ENCODE measurements at regions not wholly inside any gene's neighbourhood (a gene's known extent, or its start where the extent isn't known, plus 50 kb on each side); places are given as distances from the start of the nearest gene placed in this dataset.
"Not testable (repeated sequence)": the region's sequence is repeated elsewhere in the genome, so short reads cannot be mapped to it uniquely, and the experiment has no call there.

DNA sequence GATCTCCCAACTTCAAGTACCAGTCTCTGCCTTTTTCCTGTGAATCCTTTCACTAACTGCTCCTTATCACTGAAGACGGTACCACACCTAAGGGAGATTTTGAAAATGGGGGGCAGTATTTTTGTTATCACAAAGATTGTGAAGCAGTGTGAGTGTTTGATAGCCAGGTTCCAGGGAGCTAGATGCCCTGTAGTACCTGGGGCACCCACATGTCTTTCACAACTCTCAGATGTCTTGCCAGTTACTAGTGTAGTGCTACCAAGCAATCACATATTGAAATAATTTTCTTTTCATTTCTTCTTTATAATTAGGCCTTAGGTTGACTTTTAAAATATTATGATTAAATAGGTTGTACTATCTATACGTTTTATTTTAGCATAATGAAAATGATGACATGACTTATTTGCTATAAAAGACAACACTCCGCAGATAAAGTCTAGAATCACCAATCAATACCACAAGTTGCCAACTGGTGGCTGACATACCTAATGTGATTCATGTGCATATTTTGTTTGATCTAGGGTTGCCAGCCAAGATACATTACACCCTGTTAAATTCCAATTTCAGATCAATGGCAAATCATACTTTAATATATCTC is 215.9 kb downstream of the EXOC5 start:
- H3K27me3 Mint-ChIP-seq, result peaks cover 21% of the 10 kb centered on the region

DNA sequence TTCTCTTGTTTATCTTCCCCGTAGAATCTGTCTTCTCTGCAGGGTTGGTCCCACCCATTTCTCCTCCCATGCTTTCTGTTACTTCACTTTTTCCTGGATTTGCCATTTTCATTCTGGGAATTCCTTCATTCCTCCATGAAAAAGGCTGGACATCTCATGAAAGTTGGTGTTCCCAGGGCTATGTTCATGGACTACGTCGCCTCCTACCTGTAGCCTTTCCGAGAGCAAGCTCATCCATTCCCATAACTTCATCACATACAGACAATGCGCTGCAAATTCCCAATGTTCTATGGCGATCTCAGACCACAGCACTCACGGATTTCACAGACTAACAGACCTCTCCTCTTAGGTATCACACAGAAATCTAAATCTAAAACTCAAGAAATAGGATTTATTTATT is 217.1 kb downstream of the EXOC5 start:
- ChIA-PET POLR2A (no interaction called here), CTCF (no interaction called here)
- no peaks in the 10 kb centered on the region for H3K36me3 Mint-ChIP-seq (ENCODE audit: low read depth)
- peaks cover 4% of the 10 kb centered on the region for H3K9me3 Mint-ChIP-seq
- no peaks in the 10 kb centered on the region for H3K4me1 Mint-ChIP-seq (ENCODE audit: low read depth)
- TF ChIP-seq, protein P1, sequence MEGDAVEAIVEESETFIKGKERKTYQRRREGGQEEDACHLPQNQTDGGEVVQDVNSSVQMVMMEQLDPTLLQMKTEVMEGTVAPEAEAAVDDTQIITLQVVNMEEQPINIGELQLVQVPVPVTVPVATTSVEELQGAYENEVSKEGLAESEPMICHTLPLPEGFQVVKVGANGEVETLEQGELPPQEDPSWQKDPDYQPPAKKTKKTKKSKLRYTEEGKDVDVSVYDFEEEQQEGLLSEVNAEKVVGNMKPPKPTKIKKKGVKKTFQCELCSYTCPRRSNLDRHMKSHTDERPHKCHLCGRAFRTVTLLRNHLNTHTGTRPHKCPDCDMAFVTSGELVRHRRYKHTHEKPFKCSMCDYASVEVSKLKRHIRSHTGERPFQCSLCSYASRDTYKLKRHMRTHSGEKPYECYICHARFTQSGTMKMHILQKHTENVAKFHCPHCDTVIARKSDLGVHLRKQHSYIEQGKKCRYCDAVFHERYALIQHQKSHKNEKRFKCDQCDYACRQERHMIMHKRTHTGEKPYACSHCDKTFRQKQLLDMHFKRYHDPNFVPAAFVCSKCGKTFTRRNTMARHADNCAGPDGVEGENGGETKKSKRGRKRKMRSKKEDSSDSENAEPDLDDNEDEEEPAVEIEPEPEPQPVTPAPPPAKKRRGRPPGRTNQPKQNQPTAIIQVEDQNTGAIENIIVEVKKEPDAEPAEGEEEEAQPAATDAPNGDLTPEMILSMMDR (IDR thresholded peaks at IDR 0.05), result no peak
- H3K27me3 Mint-ChIP-seq, result peaks cover 21% of the 10 kb centered on the region
- intact Hi-C loops (cut with micrococcal nuclease), result no loop called here
- ATAC-seq (no peak), DNase-seq (no peak)
- H3K27ac Mint-ChIP-seq, result no peak overlapping the region
- no peak overlapping the region for H3K4me3 Mint-ChIP-seq

More for the DNA sequence above, 215.9 kb downstream of the EXOC5 start:
- no peak for ATAC-seq
- H3K27ac Mint-ChIP-seq, result no peak overlapping the region
- no peaks in the 10 kb centered on the region for H3K4me1 Mint-ChIP-seq (ENCODE audit: low read depth)
- no peak for DNase-seq
- H3K4me3 Mint-ChIP-seq, result no peak overlapping the region
- ChIA-PET CTCF (no interaction called here), POLR2A (no interaction called here)
- TF ChIP-seq, protein P1 (IDR thresholded peaks at IDR 0.05), result no peak
- H3K9me3 Mint-ChIP-seq, result peaks cover 4% of the 10 kb centered on the region
- intact Hi-C loops (cut with micrococcal nuclease), result no loop called here
- H3K36me3 Mint-ChIP-seq (ENCODE audit: low read depth), result no peaks in the 10 kb centered on the region

DNA sequence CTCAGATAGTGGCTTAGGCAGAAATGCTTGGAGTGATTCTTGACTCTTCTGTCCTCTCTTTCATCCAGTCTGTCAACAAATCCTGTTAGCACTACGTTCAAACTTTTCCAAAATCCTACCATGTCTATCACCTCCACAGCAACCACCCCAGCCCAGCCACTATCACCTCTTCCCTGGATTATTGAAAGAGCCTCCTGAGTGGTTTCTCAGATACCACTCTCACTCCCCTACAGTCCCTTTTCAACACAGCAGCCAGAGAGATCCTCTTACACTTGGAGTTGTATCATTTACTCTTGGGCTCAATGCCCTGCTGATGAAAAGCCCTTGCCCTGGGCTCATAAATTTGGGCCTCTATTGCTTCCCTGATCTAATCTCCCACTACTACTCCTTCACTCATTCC is 218.9 kb downstream of the EXOC5 start:
- POLR2A ChIA-PET, result interaction anchor here (0.5 to 0.6 kb wide), 2 partner anchors 88 to 875 kb away, joined by 3 read pairs; no protein-coding TSS in a partner anchor
- TF ChIP-seq, protein P1 (IDR thresholded peaks at IDR 0.05), result no peak
- DNase-seq (no peak), ATAC-seq (no peak)
- intact Hi-C loops (cut with micrococcal nuclease), result no loop called here
- CTCF ChIA-PET, result no interaction called here
- H3K9me3 Mint-ChIP-seq, result peaks cover 4% of the 10 kb centered on the region
- peaks cover 22% of the 10 kb centered on the region for H3K27me3 Mint-ChIP-seq
- H3K4me1 Mint-ChIP-seq (ENCODE audit: low read depth), result no peaks in the 10 kb centered on the region
- no peaks in the 10 kb centered on the region for H3K36me3 Mint-ChIP-seq (ENCODE audit: low read depth)
- H3K27ac Mint-ChIP-seq, result no peak overlapping the region
- H3K4me3 Mint-ChIP-seq, result no peak overlapping the region

DNA sequence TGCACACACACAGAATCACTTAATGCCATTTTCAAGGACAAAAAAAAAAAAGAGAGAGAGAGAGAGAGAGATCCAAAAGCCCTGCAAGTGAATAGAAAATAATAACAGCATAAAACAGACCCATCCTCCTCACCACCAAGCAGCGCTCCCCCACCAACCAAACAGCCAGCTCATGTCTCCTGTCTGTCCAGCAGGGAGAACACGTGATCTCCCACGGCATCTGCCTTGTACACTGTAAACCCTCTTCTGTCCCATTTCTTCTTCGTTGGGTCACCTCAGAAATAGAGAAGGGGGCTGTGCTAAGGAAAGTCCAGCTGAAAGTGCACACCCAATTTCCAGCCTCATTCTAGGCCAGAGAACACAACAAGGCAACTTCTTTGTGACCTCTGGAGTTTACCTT is 222.5 kb downstream of the EXOC5 start:
- Mint-ChIP-seq H3K4me3 (no peak overlapping the region), H3K27me3 (peaks cover 9% of the 10 kb centered on the region), H3K9me3 (no peaks in the 10 kb centered on the region), H3K36me3 (ENCODE audit: low read depth) (no peaks in the 10 kb centered on the region), H3K27ac (no peak overlapping the region), H3K4me1 (ENCODE audit: low read depth) (no peaks in the 10 kb centered on the region)
- DNase-seq (no peak), ATAC-seq (no peak)
- TF ChIP-seq, protein P1 (IDR thresholded peaks at IDR 0.05), result no peak
- CTCF ChIA-PET, result no interaction called here
- intact Hi-C loops (cut with micrococcal nuclease), result no loop called here
- POLR2A ChIA-PET, result no interaction called here

DNA sequence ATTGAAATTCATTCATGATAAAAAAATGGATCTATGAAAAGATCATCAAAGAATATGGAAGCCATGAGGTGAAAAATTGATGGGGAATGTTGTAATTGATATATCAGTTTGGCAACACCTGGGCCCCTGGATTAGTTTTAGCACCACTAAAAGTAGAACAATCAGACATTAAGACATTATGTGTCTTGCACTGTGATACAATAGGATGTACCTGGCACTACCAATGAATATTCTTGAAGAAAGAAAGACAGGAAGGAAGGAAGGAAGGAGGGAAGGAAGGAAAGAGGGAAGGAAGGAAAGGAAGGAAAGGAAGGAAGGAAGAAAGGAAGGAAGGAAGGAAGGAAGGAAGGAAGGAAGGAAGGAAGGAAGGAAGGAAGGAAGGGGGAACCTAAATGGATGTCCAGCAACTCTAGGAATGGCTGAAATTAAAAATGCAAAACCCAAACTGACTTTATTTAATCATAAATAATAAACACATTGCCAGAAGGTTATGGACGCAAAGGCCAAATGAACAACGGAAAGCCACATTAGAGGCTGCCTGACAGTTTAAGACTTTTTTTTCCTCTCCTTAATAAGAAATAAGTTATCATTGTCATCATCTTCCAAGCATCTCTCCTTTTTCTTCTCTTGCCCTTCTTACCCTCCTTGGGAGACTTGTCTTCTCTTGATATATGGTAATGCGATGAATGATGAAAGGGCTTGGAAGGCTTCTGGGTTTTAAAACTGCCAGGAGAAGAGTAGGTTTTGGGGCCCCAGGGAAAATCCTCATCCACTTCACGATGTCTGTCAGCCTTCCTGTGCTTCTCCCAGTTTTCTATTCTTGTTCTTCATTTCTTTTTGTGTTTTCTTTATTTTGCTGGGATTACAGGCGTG is 224.4 kb downstream of the EXOC5 start:
- CTCF ChIA-PET; intact Hi-C loops (cut with micrococcal nuclease); DNase-seq; H3K9me3 Mint-ChIP-seq; H3K27me3 Mint-ChIP-seq; H3K27ac Mint-ChIP-seq; POLR2A ChIA-PET; ATAC-seq; H3K4me1 Mint-ChIP-seq (ENCODE audit: low read depth); H3K36me3 Mint-ChIP-seq (ENCODE audit: low read depth); H3K4me3 Mint-ChIP-seq: not testable (repeated sequence)

Data from activated CD8-positive, alpha-beta T cell treated with anti-CD3 and anti-CD28 coated beads for 36 hours (primary cell).